CD4-positive, alpha-beta T cell (primary cell): ENCODE measurements at regions not wholly inside any gene's neighbourhood (a gene's known extent, or its start where the extent isn't known, plus 50 kb on each side); places are given as distances from the start of the nearest gene placed in this dataset.

ENCODE experiments used
- ATAC-seq: fragments of 200-7000 bp; cut with Tn5 transposase; one replicate; pipeline ENCODE4 v1.10.0; 2022; ENCODE audit warnings: mild to moderate bottlenecking; ENCODE audit not compliant: poor library complexity
- CTCF ChIA-PET: fragments of 350-600 bp; sonication (Branson Sonifier 250); formaldehyde crosslinking; loops from one replicate; lab custom pipeline; 2021; ENCODE audit warnings: antibody characterized with exemption, inconsistent platforms; lab: Charles Lee
- POLR2A ChIA-PET: fragments of 350-600 bp; sonication (Branson Sonifier 250); formaldehyde crosslinking; loops from one replicate; lab custom pipeline; 2021; ENCODE audit warnings: antibody characterized with exemption, inconsistent platforms; lab: Charles Lee
- DNase-seq, 14 experiments: peaks; one replicate each; pipeline ENCODE4 v3.0.0-alpha.2; 2013 to 2020; ENCODE audit warnings: mixed read lengths in 2 of 14
- H3K27ac ChIP-seq, 2 donors: one replicate each; pipeline versions ENCODE4 v1.5.1 to v1.7.0; 2013; ENCODE audit warnings: low read length in 2 of 2, low read depth in 1 of 2, mild to moderate bottlenecking in 1 of 2
- H3K27me3 ChIP-seq, 2 experiments: 1 replicate in 1 of 2; 2 replicates in 1 of 2; pipeline versions ENCODE4 v1.6.1 to v1.7.0; 2013; ENCODE audit warnings: low read length in 2 of 2, control low read depth in 1 of 2, mild to moderate bottlenecking in 1 of 2, moderate library complexity in 1 of 2; ENCODE audit not compliant: insufficient read depth in 2 of 2, control insufficient read depth in 1 of 2
- H3K36me3 ChIP-seq: one replicate; pipeline ENCODE4 v1.6.1; 2013; ENCODE audit warnings: low read length, control low read depth; ENCODE audit not compliant: insufficient read depth
- H3K4me1 ChIP-seq: one replicate; pipeline ENCODE4 v1.6.1; 2013; ENCODE audit warnings: low read length, control low read depth; ENCODE audit not compliant: insufficient read depth
- H3K4me3 ChIP-seq: one replicate; pipeline ENCODE4 v1.5.1; 2013; ENCODE audit warnings: mild to moderate bottlenecking, low read length, moderate library complexity
- H3K9me3 ChIP-seq, 2 experiments: 1 replicate in 1 of 2; 2 replicates in 1 of 2; pipeline versions ENCODE4 v1.6.1 to v1.7.0; 2013; ENCODE audit warnings: low read length in 2 of 2, mild to moderate bottlenecking in 2 of 2, control low read depth in 1 of 2, moderate library complexity in 1 of 2; ENCODE audit not compliant: control insufficient read depth in 1 of 2, insufficient read depth in 1 of 2
- H3K27ac Mint-ChIP-seq: one replicate; pipeline ENCODE4 v1.8.0; 2020; ENCODE audit warnings: mixed read lengths
- H3K27me3 Mint-ChIP-seq: one replicate; pipeline ENCODE4 v1.8.0; 2021; ENCODE audit warnings: mixed read lengths
- H3K36me3 Mint-ChIP-seq: one replicate; pipeline ENCODE4 v1.8.0; 2021; ENCODE audit warnings: low read depth, mixed read lengths
- H3K4me1 Mint-ChIP-seq: one replicate; pipeline ENCODE4 v1.8.0; 2021; ENCODE audit warnings: low read depth, mixed read lengths
- H3K4me3 Mint-ChIP-seq: one replicate; pipeline ENCODE4 v1.8.0; 2020; ENCODE audit warnings: mild to moderate bottlenecking, mixed read lengths
- H3K9me3 Mint-ChIP-seq: one replicate; pipeline ENCODE4 v1.8.0; 2020; ENCODE audit warnings: mixed read lengths
- intact Hi-C, 2 experiments: fragments of 100-400 bp; cut with DNase I in 1 of 2; cut with micrococcal nuclease in 1 of 2; formaldehyde crosslinking; loops; one replicate each; pipeline versions ENCODE4 v1.15.1 to v1.9.0; 2023 to 2025; cut with DNase I, micrococcal nuclease
- TF ChIP-seq, protein P1 (sequence below): fragments of 200-600 bp; IDR thresholded peaks from one replicate; pipeline ENCODE4 v1.8.0; 2022; ENCODE audit warnings: antibody characterized with exemption, mild to moderate bottlenecking

DNA sequence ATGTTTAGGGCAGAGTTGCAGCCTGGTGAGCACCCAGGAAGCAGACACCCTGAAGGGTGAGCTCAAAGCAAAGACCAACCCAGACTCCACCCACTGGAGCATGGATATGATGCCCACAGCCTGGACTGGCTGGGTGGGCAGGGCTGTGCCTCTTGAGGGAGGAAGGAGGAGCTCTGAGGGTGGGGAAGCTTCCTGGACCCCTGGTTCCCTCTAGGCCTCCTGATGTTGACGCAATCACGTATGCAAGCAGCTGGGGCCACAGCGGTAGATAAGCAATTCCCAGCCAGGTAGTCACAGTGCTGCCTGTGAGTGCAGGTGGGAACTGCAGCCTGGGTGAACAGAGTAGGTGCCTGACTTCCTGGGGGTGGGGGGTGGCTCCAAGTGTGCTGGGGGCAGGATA lies 271.5 kb downstream of the CDK5RAP2 start:
- ChIA-PET CTCF (no interaction called here), POLR2A (no interaction called here)
- H3K4me3 Mint-ChIP-seq: no peak overlapping the region
- no peaks in the 10 kb centered on the region for H3K36me3 ChIP-seq
- intact Hi-C loops: no loop called here
- H3K4me1 ChIP-seq: no peaks in the 10 kb centered on the region
- DNase-seq (no peak), ATAC-seq (no peak)
- no peak overlapping the region for H3K27ac Mint-ChIP-seq
- H3K27ac ChIP-seq: no peak overlapping the region
- H3K9me3 Mint-ChIP-seq: no peaks in the 10 kb centered on the region
- no peaks in the 10 kb centered on the region for H3K36me3 Mint-ChIP-seq
- H3K4me3 ChIP-seq: no peak overlapping the region
- peaks cover 0 to 5% of the 10 kb centered on the region in 2 experiments for H3K27me3 ChIP-seq
- peaks cover 9% of the 10 kb centered on the region for H3K27me3 Mint-ChIP-seq
- H3K4me1 Mint-ChIP-seq: no peaks in the 10 kb centered on the region
- TF ChIP-seq, protein P1, sequence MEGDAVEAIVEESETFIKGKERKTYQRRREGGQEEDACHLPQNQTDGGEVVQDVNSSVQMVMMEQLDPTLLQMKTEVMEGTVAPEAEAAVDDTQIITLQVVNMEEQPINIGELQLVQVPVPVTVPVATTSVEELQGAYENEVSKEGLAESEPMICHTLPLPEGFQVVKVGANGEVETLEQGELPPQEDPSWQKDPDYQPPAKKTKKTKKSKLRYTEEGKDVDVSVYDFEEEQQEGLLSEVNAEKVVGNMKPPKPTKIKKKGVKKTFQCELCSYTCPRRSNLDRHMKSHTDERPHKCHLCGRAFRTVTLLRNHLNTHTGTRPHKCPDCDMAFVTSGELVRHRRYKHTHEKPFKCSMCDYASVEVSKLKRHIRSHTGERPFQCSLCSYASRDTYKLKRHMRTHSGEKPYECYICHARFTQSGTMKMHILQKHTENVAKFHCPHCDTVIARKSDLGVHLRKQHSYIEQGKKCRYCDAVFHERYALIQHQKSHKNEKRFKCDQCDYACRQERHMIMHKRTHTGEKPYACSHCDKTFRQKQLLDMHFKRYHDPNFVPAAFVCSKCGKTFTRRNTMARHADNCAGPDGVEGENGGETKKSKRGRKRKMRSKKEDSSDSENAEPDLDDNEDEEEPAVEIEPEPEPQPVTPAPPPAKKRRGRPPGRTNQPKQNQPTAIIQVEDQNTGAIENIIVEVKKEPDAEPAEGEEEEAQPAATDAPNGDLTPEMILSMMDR: no peak
- H3K9me3 ChIP-seq: no peaks in the 10 kb centered on the region

DNA sequence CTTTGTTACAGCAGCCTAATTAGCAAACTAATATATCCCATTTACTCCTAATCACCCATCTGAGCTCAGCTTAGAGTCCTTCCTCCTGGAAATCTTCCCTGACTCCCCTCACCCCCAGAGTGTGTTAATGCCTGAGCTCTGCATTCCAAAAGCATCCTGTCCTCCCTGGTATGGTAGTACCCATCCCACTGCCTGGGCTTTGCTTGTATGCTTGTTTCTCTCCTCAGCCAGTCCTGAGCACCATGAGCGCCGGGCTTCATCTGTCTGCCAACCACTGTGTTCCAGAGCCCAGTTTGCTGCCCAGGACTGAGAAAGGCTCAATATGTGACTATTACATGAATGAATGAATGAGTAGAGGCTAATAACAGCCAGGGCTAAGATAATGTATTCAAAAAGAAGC lies 272.4 kb downstream of the CDK5RAP2 start:
- Mint-ChIP-seq H3K4me1 (no peaks in the 10 kb centered on the region), H3K27ac (no peak overlapping the region), H3K36me3 (no peaks in the 10 kb centered on the region), H3K27me3 (peaks cover 9% of the 10 kb centered on the region), H3K9me3 (no peaks in the 10 kb centered on the region), H3K4me3 (no peak overlapping the region)
- Histone ChIP-seq H3K36me3 (no peaks in the 10 kb centered on the region), H3K4me3 (no peak overlapping the region), H3K27me3 (peaks cover 0 to 5% of the 10 kb centered on the region in 2 experiments), H3K27ac (no peak overlapping the region), H3K4me1 (no peaks in the 10 kb centered on the region), H3K9me3 (no peaks in the 10 kb centered on the region)
- POLR2A ChIA-PET: no interaction called here
- TF ChIP-seq, protein P1: no peak
- intact Hi-C loops: no loop called here
- CTCF ChIA-PET: no interaction called here
- DNase-seq (no peak), ATAC-seq (no peak)

DNA sequence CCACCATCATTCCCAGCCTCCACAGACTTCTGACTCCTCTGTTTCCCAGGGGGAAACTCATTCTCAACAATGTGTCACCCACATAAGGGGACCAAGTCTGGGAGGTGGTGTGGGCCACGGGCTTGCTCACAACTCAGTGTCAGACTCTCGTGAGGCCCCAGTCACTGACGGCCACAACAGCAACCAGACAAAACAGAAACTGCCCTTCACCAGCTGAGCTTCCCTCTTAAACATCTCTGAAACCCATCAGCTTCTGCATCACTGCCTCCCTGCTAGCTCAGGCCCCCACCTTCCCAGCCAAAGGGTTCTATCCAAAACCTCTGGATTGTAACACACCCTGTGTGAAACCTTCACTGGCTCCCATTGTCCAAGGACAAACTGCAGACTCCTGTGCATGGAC lies 273.4 kb downstream of the CDK5RAP2 start:
- H3K36me3 ChIP-seq: no peaks in the 10 kb centered on the region
- Mint-ChIP-seq H3K4me3 (no peak overlapping the region), H3K27ac (no peak overlapping the region), H3K9me3 (no peaks in the 10 kb centered on the region), H3K36me3 (no peaks in the 10 kb centered on the region), H3K4me1 (no peaks in the 10 kb centered on the region), H3K27me3 (peaks cover 9% of the 10 kb centered on the region)
- H3K9me3 ChIP-seq: no peaks in the 10 kb centered on the region
- ATAC-seq (no peak), DNase-seq (no peak)
- TF ChIP-seq, protein P1: no peak
- intact Hi-C loops: no loop called here
- POLR2A ChIA-PET: no interaction called here
- no peak overlapping the region for H3K4me3 ChIP-seq
- CTCF ChIA-PET: no interaction called here
- peaks cover 0 to 5% of the 10 kb centered on the region in 2 experiments for H3K27me3 ChIP-seq
- H3K4me1 ChIP-seq: no peaks in the 10 kb centered on the region
- no peak overlapping the region for H3K27ac ChIP-seq
